SK-N-SH treated with all-trans-retinoic acid at 6 μM for 48 hours (cell line): ENCODE measurements at regions not wholly inside any gene's neighbourhood (a gene's known extent, or its start where the extent isn't known, plus 50 kb on each side); places are given as distances from the start of the nearest gene placed in this dataset.

Experiments
- GLIS3 ChIP-seq: fragments of 250-450 bp; sonication (Bioruptor Pico); IDR thresholded peaks from 2 replicates; pipeline ENCODE4 v1.5.0; 2020; ENCODE audit warnings: mild to moderate bottlenecking, moderate library complexity
- ISL1 ChIP-seq: fragments of 250-450 bp; sonication (Bioruptor Pico); IDR thresholded peaks from 2 replicates; pipeline ENCODE4 v2.1.2; 2022; ENCODE audit warnings: mild to moderate bottlenecking, moderate library complexity
- SNAI2 ChIP-seq: fragments of 250-450 bp; sonication (Bioruptor Pico); IDR thresholded peaks from 2 replicates; pipeline ENCODE4 v1.5.0; 2020; ENCODE audit warnings: mild to moderate bottlenecking, moderate library complexity
- TOX ChIP-seq: fragments of 250-450 bp; sonication (Bioruptor Pico); IDR thresholded peaks from 2 replicates; pipeline ENCODE4 v1.8.0; 2021; ENCODE audit warnings: mild to moderate bottlenecking, moderate library complexity, borderline replicate concordance
- ZC3H10 ChIP-seq: fragments of 250-450 bp; sonication (Bioruptor Pico); IDR thresholded peaks from 2 replicates; pipeline ENCODE4 v1.5.1; 2021; ENCODE audit warnings: mild to moderate bottlenecking, moderate library complexity
- ZNF565 ChIP-seq: fragments of 450-650 bp; formaldehyde crosslinking; conservative IDR thresholded peaks from 2 replicates; pipeline ENCODE4 v1.5.0; 2020; ENCODE audit warnings: low read depth, mild to moderate bottlenecking, moderate library complexity
- ZNF70 ChIP-seq: fragments of 450-650 bp; formaldehyde crosslinking; IDR thresholded peaks from 2 replicates; pipeline ENCODE4 v1.5.0; 2020; ENCODE audit warnings: mild to moderate bottlenecking, moderate library complexity
- TF ChIP-seq, protein P1 (sequence below): fragments of 250-450 bp; sonication (Bioruptor Pico); IDR thresholded peaks from 2 replicates; pipeline ENCODE4 v1.5.0; 2020; ENCODE audit warnings: mild to moderate bottlenecking, moderate library complexity

DNA sequence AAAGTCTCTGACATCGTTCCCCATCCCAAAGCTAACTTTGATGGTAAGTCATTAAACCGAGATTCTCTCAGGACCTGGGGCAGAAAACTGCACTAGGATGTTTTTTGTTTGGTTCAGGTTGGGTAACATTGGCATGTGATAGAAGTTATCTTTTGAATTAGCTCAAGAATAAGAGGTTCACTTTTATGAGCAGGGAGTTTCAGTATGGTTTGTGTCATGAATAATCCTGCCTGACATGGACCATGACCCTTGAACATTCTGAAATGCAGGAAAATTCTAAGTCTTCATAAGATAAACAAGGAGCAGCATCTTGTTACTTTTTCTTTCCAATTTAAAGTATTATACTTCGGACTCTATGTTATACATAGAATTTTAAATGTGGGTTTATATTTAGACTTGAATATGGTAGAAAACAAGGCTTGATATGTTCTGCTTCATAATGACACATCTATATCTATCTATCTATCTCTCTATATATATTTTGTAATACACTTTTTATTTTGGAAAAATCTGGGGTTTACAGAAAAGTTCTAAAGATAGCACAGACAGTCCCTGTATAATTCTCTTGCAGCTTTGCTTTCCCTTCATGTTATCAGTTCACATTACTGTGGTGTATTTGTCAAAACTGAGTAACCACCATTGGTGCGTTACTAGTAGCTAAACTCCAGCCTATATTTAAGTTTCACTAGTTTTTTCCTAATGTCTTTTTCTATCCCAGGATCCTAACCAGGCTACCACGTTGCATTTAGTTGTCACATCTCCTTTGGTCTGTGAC, 102.7 kb upstream of the TAF11L2 start:
- TF ChIP-seq ZC3H10 (CRISPR knock-in tag) (no peak), ZNF70 (CRISPR knock-in tag) (no peak), ZNF565 (no peak), TOX (no peak), ISL1 (CRISPR knock-in tag) (no peak), GLIS3 (no peak), SNAI2 (CRISPR knock-in tag) (no peak)
- TF ChIP-seq, protein P1, sequence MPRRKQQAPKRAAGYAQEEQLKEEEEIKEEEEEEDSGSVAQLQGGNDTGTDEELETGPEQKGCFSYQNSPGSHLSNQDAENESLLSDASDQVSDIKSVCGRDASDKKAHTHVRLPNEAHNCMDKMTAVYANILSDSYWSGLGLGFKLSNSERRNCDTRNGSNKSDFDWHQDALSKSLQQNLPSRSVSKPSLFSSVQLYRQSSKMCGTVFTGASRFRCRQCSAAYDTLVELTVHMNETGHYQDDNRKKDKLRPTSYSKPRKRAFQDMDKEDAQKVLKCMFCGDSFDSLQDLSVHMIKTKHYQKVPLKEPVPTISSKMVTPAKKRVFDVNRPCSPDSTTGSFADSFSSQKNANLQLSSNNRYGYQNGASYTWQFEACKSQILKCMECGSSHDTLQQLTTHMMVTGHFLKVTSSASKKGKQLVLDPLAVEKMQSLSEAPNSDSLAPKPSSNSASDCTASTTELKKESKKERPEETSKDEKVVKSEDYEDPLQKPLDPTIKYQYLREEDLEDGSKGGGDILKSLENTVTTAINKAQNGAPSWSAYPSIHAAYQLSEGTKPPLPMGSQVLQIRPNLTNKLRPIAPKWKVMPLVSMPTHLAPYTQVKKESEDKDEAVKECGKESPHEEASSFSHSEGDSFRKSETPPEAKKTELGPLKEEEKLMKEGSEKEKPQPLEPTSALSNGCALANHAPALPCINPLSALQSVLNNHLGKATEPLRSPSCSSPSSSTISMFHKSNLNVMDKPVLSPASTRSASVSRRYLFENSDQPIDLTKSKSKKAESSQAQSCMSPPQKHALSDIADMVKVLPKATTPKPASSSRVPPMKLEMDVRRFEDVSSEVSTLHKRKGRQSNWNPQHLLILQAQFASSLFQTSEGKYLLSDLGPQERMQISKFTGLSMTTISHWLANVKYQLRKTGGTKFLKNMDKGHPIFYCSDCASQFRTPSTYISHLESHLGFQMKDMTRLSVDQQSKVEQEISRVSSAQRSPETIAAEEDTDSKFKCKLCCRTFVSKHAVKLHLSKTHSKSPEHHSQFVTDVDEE (CRISPR knock-in tag) = no peak
